ENCODE measurements at regions not wholly inside any gene's neighbourhood (a gene's known extent, or its start where the extent isn't known, plus 50 kb on each side); places are given as distances from the start of the nearest gene placed in this dataset.

DNA sequence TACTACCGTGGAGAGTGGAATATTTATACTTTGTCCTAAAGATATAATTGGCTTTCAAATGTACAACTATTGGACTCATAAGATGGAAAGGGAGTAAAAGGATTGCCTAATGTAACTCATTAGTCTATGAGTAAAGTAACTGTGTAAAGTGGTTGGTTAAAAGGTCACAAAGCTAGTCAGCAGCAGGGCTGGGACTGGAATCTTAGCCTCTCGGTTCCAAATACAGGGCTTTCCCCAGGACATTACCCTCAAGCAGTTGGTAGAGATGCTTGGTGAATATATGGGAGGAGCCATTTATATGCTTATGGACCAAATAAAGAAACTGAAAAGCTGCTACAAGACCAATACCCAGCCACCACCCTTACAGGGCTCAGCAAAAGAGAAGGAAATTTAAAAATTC, 283.7 kb downstream of the HLX start:
- intact Hi-C loops (cut with DNase I; ENCODE audit: low total_unique reads) = no loop called here
- H3K36me3 ChIP-seq = no peaks in the 10 kb centered on the region

DNA sequence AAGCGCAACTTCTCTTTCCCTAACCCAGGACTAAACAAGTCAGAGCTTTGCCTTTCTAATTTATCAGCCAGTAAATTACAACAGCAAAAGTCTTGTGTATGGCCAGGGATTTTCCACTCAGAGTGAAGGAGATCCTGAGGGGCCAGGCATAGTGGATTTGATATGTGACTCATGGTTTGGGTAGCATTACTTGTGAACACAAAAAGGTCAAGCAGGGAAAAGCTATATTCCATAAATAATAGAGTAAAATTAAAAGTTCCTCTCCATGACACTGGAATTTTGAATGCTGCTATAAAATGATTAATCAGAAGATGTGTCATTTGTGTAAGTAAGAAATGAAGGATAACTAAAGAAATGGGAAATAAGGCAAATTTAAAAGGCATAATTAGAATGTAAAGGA, 284.8 kb downstream of the HLX start:
- no peak for DNase-seq
- H3K27ac ChIP-seq = no peak overlapping the region
- TF ChIP-seq, protein P1, sequence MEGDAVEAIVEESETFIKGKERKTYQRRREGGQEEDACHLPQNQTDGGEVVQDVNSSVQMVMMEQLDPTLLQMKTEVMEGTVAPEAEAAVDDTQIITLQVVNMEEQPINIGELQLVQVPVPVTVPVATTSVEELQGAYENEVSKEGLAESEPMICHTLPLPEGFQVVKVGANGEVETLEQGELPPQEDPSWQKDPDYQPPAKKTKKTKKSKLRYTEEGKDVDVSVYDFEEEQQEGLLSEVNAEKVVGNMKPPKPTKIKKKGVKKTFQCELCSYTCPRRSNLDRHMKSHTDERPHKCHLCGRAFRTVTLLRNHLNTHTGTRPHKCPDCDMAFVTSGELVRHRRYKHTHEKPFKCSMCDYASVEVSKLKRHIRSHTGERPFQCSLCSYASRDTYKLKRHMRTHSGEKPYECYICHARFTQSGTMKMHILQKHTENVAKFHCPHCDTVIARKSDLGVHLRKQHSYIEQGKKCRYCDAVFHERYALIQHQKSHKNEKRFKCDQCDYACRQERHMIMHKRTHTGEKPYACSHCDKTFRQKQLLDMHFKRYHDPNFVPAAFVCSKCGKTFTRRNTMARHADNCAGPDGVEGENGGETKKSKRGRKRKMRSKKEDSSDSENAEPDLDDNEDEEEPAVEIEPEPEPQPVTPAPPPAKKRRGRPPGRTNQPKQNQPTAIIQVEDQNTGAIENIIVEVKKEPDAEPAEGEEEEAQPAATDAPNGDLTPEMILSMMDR (IDR thresholded peaks at IDR 0.05) = no peak
- H3K9me3 ChIP-seq = no peaks in the 10 kb centered on the region
- intact Hi-C loops (cut with DNase I; ENCODE audit: low total_unique reads) = no loop called here
- no peaks in the 10 kb centered on the region for H3K36me3 ChIP-seq
- H3K4me1 ChIP-seq = peaks cover 0 to 13% (median 2%) of the 10 kb centered on the region in 4 donors
- no peak overlapping the region for H3K4me3 ChIP-seq
- no peaks in the 10 kb centered on the region for H3K27me3 ChIP-seq

More for the DNA sequence above, 283.7 kb downstream of the HLX start:
- no peaks in the 10 kb centered on the region for H3K9me3 ChIP-seq
- H3K27me3 ChIP-seq = no peaks in the 10 kb centered on the region
- no peak overlapping the region for H3K4me3 ChIP-seq
- no peak for DNase-seq
- TF ChIP-seq, protein P1 (IDR thresholded peaks at IDR 0.05) = no peak
- peaks cover 0 to 13% (median 2%) of the 10 kb centered on the region in 4 donors for H3K4me1 ChIP-seq
- no peak overlapping the region for H3K27ac ChIP-seq

DNA sequence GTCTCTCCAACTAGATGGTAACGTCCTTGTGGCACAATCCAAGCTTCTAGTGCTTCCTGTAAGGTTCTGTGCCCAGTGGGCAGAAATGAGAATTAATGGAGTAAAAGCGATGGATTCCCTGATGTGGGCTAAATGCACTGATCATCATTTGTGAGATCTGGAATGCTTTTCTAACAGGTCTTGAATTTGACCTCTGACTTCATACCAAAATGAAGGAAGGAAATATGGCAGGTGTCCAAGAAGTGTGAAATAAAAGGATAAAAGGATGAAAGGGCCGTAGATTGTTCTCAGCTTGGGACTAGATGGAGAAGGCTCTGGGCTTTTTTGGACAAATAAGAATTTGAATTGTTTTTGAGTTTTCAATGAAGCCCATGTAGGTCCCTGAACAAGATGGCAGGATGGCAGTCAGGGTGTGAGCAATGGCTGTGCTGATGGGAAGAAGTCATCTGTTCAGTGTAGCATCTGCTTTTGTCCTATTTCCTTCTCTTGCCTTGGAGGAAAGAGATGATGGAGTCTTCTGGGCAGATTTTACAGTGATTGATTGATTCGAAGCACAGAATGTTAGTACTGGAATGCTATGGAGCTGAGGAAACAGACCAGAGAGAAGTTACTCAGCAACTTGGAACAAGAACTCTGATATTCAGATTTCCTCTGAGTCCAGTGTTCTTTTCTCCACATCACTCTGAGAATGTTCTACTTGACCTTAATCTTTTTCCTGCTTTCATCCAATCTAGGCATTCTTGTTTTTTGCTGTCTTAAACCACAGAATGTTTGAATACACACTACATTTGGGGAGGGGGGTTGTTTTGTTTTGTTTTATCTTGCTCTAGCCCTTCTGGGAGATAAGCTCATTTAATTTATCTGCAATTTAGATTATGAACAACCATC, 286.0 kb downstream of the HLX start:
- Histone ChIP-seq H3K36me3 (no peaks in the 10 kb centered on the region), H3K9me3 (no peaks in the 10 kb centered on the region), H3K4me3 (no peak overlapping the region), H3K27ac (no peak overlapping the region), H3K4me1 (peaks cover 0 to 13% (median 2%) of the 10 kb centered on the region in 4 donors), H3K27me3 (no peaks in the 10 kb centered on the region)
- DNase-seq = no peak
- TF ChIP-seq, protein P1 (IDR thresholded peaks at IDR 0.05) = no peak
- intact Hi-C loops (cut with DNase I; ENCODE audit: low total_unique reads) = no loop called here

DNA sequence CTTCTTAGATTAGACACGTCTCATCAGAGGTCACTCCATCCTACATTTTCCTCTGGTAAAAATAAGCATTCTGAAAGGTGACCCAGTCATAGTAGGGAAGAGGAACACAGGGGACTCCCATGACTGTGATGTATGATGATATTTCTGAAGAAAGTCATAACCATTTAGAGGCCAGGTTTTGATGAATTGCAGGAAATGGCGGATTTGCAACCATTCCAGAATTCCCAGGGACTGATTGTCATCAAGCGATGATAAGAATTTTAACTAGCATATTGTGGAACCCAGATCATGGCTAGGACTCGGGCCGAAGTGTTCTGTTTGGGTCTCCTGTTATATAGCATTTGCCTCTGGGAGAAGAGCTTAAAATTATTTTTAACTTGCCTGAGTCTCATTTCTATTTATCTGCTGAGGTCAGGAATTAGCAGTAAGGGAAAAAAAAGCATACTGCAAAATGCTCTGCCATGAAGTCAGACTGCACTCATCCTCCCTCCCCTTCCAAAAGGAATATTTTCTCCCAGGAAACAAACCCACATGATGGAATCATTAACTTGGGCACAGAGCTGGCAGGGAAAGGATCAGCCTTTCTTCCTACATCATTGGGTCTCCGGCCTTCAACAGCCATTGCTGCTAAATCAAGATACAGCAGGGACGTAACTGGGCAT, 286.7 kb downstream of the HLX start:
- peaks cover 0 to 13% (median 2%) of the 10 kb centered on the region in 4 donors for H3K4me1 ChIP-seq
- no peak for DNase-seq
- TF ChIP-seq, protein P1 (IDR thresholded peaks at IDR 0.05) = no peak
- H3K9me3 ChIP-seq = no peaks in the 10 kb centered on the region
- H3K4me3 ChIP-seq = no peak overlapping the region
- intact Hi-C loops (cut with DNase I; ENCODE audit: low total_unique reads) = no loop called here
- H3K27me3 ChIP-seq = no peaks in the 10 kb centered on the region
- H3K36me3 ChIP-seq = no peaks in the 10 kb centered on the region
- no peak overlapping the region for H3K27ac ChIP-seq

DNA sequence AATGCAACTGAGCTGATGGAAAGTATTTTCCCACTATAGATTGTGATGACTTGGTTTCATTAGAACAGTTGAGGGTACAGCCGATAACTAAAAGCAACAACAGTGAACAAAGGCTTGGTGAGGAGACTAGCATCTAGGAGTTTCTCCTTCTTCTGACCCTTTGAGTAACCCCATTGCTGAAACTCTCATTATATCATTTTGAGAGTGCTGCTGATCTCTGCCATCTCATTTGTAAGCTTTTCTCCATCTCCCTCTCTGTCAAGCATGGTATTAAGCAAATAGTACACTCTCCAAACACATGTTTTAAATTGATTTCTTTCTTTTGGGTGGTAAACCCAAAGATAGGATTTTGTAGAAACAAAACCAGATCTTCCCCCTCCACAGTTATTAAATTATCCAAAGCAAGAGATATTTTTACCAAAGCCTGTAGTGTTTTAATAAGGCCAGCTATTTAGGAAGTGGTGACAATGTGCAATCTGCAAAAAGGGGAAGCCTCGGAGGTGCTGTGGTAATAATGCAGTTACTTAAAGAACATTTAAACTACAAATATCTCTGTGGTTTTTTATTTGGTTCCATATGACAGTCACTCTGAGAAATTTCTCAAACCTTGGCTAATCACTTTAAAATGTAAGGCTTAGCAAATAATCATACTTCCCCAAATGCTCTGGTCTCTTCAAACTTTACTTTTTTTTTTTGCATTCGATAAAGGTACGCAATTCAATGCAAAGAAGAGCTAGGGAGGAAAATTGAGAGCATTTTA, 287.5 kb downstream of the HLX start:
- H3K27me3 ChIP-seq = no peaks in the 10 kb centered on the region
- H3K4me1 ChIP-seq = peaks cover 0 to 13% (median 2%) of the 10 kb centered on the region in 4 donors
- no peaks in the 10 kb centered on the region for H3K9me3 ChIP-seq
- no peak overlapping the region for H3K4me3 ChIP-seq
- H3K27ac ChIP-seq = no peak overlapping the region
- no peaks in the 10 kb centered on the region for H3K36me3 ChIP-seq
- intact Hi-C loops (cut with DNase I; ENCODE audit: low total_unique reads) = no loop called here
- TF ChIP-seq, protein P1 (IDR thresholded peaks at IDR 0.05) = no peak
- DNase-seq = peak in 1 of 2 donors; percentile 38
